A549 (cell line): ENCODE measurements at regions not wholly inside any gene's neighbourhood (a gene's known extent, or its start where the extent isn't known, plus 50 kb on each side); places are given as distances from the start of the nearest gene placed in this dataset.

Experiments used
- ATAC-seq, 2 experiments: fragments of 200-7000 bp in 1 of 2; fragments of >200 bp in 1 of 2; cut with Nextera tagmentation in 1 of 2; cut with Tn5 transposase in 1 of 2; 3 replicates each; pipeline versions ENCODE4 v1.8.0 to v1.9.1; 2018 to 2020; ENCODE audit warnings: mild to moderate bottlenecking in 1 of 2, moderate library complexity in 1 of 2
- CTCF ChIA-PET: fragments of 300-600 bp; sonication (Branson Sonifier 250); formaldehyde crosslinking; extraction: SDS; loops from one replicate; lab custom pipeline; 2021; ENCODE audit warnings: antibody characterized with exemption, inconsistent platforms; lab: Yijun Ruan, JAX
- POLR2A ChIA-PET: fragments of 350-600 bp; formaldehyde crosslinking; extraction: SDS; loops from one replicate; lab custom pipeline; 2021; ENCODE audit warnings: antibody characterized with exemption, inconsistent platforms; lab: Yijun Ruan, JAX
- DNase-seq, 2 experiments: peaks; one replicate each; pipeline versions ENCODE4 v3.0.0 to v3.0.0-alpha.2; 2011 to 2016; ENCODE audit warnings: low read depth in 1 of 2, low spot score in 1 of 2
- FAIRE-seq: peaks from 2 replicates; lab custom pipeline; 2011; peaks lifted over from hg19 to GRCh38; lab: Jason Lieb, UNC
- H3K27ac ChIP-seq, 2 experiments: fragments of >200 bp; sonication (Bioruptor Twin); formaldehyde crosslinking; 3 replicates each; pipeline ENCODE4 v1.5.1; 2016 to 2017
- H3K4me1 ChIP-seq: fragments of >200 bp; sonication (Bioruptor Twin); formaldehyde crosslinking; 3 replicates; pipeline ENCODE4 v1.6.1; 2016
- H3K4me2 ChIP-seq: fragments of >200 bp; sonication (Bioruptor Twin); formaldehyde crosslinking; 3 replicates; pipeline ENCODE4 v1.6.1; 2016
- H3K4me3 ChIP-seq: fragments of >200 bp; sonication (Bioruptor Twin); formaldehyde crosslinking; 3 replicates; pipeline ENCODE4 v1.5.1; 2016
- H3K9me3 ChIP-seq: fragments of >200 bp; sonication (Bioruptor Twin); formaldehyde crosslinking; 3 replicates; pipeline ENCODE4 v1.6.1; 2016
- CHD4 ChIP-seq: fragments of 200-600 bp; sonication (generic); IDR thresholded peaks from 2 replicates; pipeline ENCODE4 v1.6.1; 2016; ENCODE audit warnings: antibody characterized with exemption, mild to moderate bottlenecking, borderline replicate concordance
- EP300 ChIP-seq, 2 experiments: fragments of >200 bp; sonication (Bioruptor Twin); formaldehyde crosslinking; IDR thresholded peaks; 2 replicates in 1 of 2; 3 replicates in 1 of 2; pipeline ENCODE4 v1.6.1; 2016 to 2017
- ESRRA ChIP-seq: fragments of 150-350 bp; IDR thresholded peaks from 2 replicates; pipeline ENCODE4 v1.6.1; 2014; ENCODE audit warnings: mild to moderate bottlenecking, low read length, borderline replicate concordance
- HDAC2 ChIP-seq: fragments of 200-600 bp; sonication (generic); IDR thresholded peaks from 2 replicates; pipeline ENCODE4 v1.6.1; 2016
- HEYL ChIP-seq: fragments of 250-450 bp; sonication (Bioruptor Pico); IDR thresholded peaks from 2 replicates; pipeline ENCODE4 v1.8.0; 2021; ENCODE audit warnings: mild to moderate bottlenecking, moderate library complexity
- HOXB5 ChIP-seq: fragments of 250-450 bp; sonication (Bioruptor Pico); IDR thresholded peaks from 2 replicates; pipeline ENCODE4 v1.5.0; 2020; ENCODE audit warnings: mild to moderate bottlenecking, moderate library complexity
- KDM1A ChIP-seq: fragments of 200-600 bp; sonication (generic); IDR thresholded peaks from 2 replicates; pipeline ENCODE4 v1.6.1; 2016; ENCODE audit warnings: low read depth, mild to moderate bottlenecking
- KDM5A ChIP-seq: fragments of 200-600 bp; sonication (generic); IDR thresholded peaks from 2 replicates; pipeline ENCODE4 v1.6.1; 2016; ENCODE audit warnings: antibody characterized with exemption, mild to moderate bottlenecking
- MAFK ChIP-seq: fragments of 450-650 bp; IDR thresholded peaks from 2 replicates; pipeline ENCODE4 v1.6.1; 2014; ENCODE audit not compliant: partially characterized antibody
- NFE2L2 ChIP-seq: fragments of 150-350 bp; conservative IDR thresholded peaks from 2 replicates; pipeline ENCODE4 v1.6.1; 2014; ENCODE audit warnings: low read length
- NPAS2 ChIP-seq: fragments of 250-450 bp; sonication (Bioruptor Pico); IDR thresholded peaks from 2 replicates; pipeline ENCODE4 v1.8.0; 2022; ENCODE audit warnings: mild to moderate bottlenecking, moderate library complexity, borderline replicate concordance
- NR3C1 ChIP-seq: fragments of >200 bp; sonication (Bioruptor Twin); formaldehyde crosslinking; IDR thresholded peaks from 3 replicates; pipeline ENCODE4 v1.6.1; 2017
- POLR2A ChIP-seq: IDR thresholded peaks from 2 replicates; pipeline ENCODE4 v1.6.1; 2012; ENCODE audit warnings: mild to moderate bottlenecking, low read length
- POLR2AphosphoS2 ChIP-seq: conservative IDR thresholded peaks from 2 replicates; pipeline ENCODE4 v1.6.1; 2012; ENCODE audit warnings: low read length, improper control_type of control experiment, inconsistent platforms
- RCOR1 ChIP-seq: fragments of 150-350 bp; IDR thresholded peaks from 2 replicates; pipeline ENCODE4 v1.6.1; 2014; ENCODE audit warnings: antibody characterized with exemption, low read length, low read depth
- TP53 ChIP-seq: fragments of 250-450 bp; sonication (Bioruptor Pico); IDR thresholded peaks from 2 replicates; pipeline ENCODE4 v1.5.0; 2021; ENCODE audit warnings: mild to moderate bottlenecking, moderate library complexity
- ZC3H11A ChIP-seq: fragments of 450-650 bp; IDR thresholded peaks from 2 replicates; pipeline ENCODE4 v1.6.1; 2014; ENCODE audit warnings: antibody characterized with exemption, mild to moderate bottlenecking
- ZNF302 ChIP-seq: fragments of 250-450 bp; sonication (Bioruptor Pico); IDR thresholded peaks from 2 replicates; pipeline ENCODE4 v1.9.0; 2021; ENCODE audit warnings: inconsistent platforms, mild to moderate bottlenecking, moderate library complexity
- WGBS: methylation state at CpG from one replicate; pipeline ENCODE4 v1.1.6; 2017; ENCODE audit errors: missing lambda C conversion rate; 5-methylcytosine and 5-hydroxymethylcytosine counted together
- TF ChIP-seq, protein P1 (sequence below): IDR thresholded peaks from 2 replicates; pipeline ENCODE4 v1.6.1; 2012
- TF ChIP-seq, protein P2 (sequence below): fragments of 200-600 bp; sonication (generic); IDR thresholded peaks from 2 replicates; pipeline ENCODE4 v1.6.1; 2016; ENCODE audit warnings: antibody characterized with exemption, mild to moderate bottlenecking, moderate library complexity
- TF ChIP-seq, protein P3 (sequence below): fragments of >200 bp; sonication (Bioruptor Twin); formaldehyde crosslinking; IDR thresholded peaks from 3 replicates; pipeline ENCODE4 v1.5.1; 2016
- TF ChIP-seq, protein P4 (sequence below): fragments of 250-450 bp; sonication (Bioruptor Pico); IDR thresholded peaks from 2 replicates; pipeline ENCODE4 v1.5.0; 2020; ENCODE audit warnings: low read depth, mild to moderate bottlenecking, moderate library complexity
- TF ChIP-seq, protein P5 (sequence below): IDR thresholded peaks from 2 replicates; pipeline ENCODE4 v1.6.1; 2012; ENCODE audit warnings: low read depth, borderline replicate concordance

DNA sequence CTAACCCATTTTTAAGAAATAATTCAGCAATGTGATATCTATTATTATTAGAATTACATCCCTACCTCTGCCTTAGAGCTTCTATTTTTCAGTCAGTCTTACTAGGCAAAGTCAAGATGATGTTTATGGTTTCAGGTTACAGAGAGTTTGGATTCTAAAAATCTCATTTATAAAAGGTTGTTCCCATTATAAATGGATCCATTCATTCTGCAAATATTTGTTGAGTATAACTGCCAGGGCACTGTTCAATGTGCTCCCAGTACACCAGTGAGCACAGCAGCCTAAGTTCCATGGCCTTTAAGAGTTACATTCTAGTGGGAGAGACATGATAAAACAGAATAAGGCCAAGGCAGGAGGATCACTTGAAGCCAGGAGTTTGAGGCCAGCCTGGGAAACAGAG, 75.9 kb upstream of the EYA4 start:
- Histone ChIP-seq H3K4me2 (no peak overlapping the region), H3K9me3 (no peaks in the 10 kb centered on the region), H3K4me3 (no peak overlapping the region)
- ChIA-PET POLR2A (no interaction called here), CTCF (no interaction called here)
- no peak for DNase-seq
- TF ChIP-seq HEYL (CRISPR knock-in tag) (no peak), ESRRA (no peak), HOXB5 (CRISPR knock-in tag) (no peak)
- TF ChIP-seq, protein P1, sequence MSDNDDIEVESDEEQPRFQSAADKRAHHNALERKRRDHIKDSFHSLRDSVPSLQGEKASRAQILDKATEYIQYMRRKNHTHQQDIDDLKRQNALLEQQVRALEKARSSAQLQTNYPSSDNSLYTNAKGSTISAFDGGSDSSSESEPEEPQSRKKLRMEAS, result no peak
- TF ChIP-seq, all 56 proteins: peak for 0
- FAIRE-seq (no peak), ATAC-seq (no peak)
- no peak overlapping the region for H3K27ac ChIP-seq
- no peaks in the 10 kb centered on the region for H3K4me1 ChIP-seq

DNA sequence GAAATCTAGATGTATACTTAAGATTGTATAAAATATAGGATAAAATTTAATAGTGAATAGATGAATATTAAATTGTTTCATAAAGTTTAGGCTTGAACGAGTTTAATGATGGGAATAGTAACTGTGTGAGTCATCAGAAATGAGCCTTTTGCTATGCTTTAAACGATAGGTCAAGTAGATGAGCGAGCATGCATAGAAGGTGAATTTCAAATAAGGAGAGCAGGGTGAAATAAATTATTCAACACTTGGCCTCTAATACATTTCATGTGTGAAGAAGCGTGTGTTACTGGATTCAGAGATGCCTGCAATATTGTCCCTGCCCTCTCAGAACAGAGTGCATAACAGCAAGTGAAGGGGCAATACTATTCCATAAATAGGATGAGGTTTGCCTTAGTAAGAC, 74.4 kb upstream of the EYA4 start:
- Histone ChIP-seq H3K4me2 (no peak overlapping the region), H3K4me1 (no peaks in the 10 kb centered on the region), H3K9me3 (no peaks in the 10 kb centered on the region), H3K27ac (no peak overlapping the region), H3K4me3 (no peak overlapping the region)
- TF ChIP-seq MAFK (no peak), KDM1A (no peak), HDAC2 (no peak), ZNF302 (CRISPR knock-in tag) (no peak), NFE2L2 (no peak), POLR2AphosphoS2 (no peak), NPAS2 (CRISPR knock-in tag) (no peak), ZC3H11A (no peak), RCOR1 (no peak), KDM5A (no peak), TP53 (CRISPR knock-in tag) (no peak), NR3C1 (no peak), CHD4 (no peak)
- TF ChIP-seq, protein P2, sequence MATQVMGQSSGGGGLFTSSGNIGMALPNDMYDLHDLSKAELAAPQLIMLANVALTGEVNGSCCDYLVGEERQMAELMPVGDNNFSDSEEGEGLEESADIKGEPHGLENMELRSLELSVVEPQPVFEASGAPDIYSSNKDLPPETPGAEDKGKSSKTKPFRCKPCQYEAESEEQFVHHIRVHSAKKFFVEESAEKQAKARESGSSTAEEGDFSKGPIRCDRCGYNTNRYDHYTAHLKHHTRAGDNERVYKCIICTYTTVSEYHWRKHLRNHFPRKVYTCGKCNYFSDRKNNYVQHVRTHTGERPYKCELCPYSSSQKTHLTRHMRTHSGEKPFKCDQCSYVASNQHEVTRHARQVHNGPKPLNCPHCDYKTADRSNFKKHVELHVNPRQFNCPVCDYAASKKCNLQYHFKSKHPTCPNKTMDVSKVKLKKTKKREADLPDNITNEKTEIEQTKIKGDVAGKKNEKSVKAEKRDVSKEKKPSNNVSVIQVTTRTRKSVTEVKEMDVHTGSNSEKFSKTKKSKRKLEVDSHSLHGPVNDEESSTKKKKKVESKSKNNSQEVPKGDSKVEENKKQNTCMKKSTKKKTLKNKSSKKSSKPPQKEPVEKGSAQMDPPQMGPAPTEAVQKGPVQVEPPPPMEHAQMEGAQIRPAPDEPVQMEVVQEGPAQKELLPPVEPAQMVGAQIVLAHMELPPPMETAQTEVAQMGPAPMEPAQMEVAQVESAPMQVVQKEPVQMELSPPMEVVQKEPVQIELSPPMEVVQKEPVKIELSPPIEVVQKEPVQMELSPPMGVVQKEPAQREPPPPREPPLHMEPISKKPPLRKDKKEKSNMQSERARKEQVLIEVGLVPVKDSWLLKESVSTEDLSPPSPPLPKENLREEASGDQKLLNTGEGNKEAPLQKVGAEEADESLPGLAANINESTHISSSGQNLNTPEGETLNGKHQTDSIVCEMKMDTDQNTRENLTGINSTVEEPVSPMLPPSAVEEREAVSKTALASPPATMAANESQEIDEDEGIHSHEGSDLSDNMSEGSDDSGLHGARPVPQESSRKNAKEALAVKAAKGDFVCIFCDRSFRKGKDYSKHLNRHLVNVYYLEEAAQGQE, result no peak
- TF ChIP-seq, protein P3, sequence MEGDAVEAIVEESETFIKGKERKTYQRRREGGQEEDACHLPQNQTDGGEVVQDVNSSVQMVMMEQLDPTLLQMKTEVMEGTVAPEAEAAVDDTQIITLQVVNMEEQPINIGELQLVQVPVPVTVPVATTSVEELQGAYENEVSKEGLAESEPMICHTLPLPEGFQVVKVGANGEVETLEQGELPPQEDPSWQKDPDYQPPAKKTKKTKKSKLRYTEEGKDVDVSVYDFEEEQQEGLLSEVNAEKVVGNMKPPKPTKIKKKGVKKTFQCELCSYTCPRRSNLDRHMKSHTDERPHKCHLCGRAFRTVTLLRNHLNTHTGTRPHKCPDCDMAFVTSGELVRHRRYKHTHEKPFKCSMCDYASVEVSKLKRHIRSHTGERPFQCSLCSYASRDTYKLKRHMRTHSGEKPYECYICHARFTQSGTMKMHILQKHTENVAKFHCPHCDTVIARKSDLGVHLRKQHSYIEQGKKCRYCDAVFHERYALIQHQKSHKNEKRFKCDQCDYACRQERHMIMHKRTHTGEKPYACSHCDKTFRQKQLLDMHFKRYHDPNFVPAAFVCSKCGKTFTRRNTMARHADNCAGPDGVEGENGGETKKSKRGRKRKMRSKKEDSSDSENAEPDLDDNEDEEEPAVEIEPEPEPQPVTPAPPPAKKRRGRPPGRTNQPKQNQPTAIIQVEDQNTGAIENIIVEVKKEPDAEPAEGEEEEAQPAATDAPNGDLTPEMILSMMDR, result no peak
- ATAC-seq (no peak), FAIRE-seq (no peak), DNase-seq (no peak)
- POLR2A ChIA-PET, result no interaction called here
- WGBS, result 57% methylated on average over 4 of the region's 4 CpGs
- CTCF ChIA-PET, result interaction anchor here (0.6 kb wide), 1 partner anchor 334 kb away, joined by 3 read pairs; no protein-coding TSS in a partner anchor

DNA sequence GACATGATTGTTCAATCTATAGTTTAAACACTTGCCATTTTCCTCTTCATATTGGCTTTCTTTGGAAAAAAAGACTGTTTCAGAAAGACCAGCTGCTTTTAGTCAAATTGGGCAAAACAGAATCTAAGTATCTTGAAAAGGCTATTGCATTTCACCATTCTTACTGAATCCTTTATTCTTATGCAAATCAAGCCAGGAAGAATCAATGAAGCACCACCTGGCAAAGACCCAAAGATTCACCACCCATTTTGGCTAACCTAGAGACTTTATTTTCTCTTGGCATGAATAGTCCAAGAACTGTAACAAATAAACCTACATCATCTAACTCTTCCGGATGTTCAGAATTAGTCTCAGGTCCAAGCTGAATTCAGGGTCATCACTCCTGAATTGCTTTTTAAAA, 71.3 kb upstream of the EYA4 start:
- CTCF ChIA-PET, result interaction anchor here (1.9 kb wide), 1 partner anchor 15 kb away, joined by 7 read pairs; no protein-coding TSS in a partner anchor
- 86% methylated on average over 1 of the region's 1 CpG for WGBS

More for the DNA sequence above, 71.3 kb upstream of the EYA4 start:
- TF ChIP-seq, protein P4, sequence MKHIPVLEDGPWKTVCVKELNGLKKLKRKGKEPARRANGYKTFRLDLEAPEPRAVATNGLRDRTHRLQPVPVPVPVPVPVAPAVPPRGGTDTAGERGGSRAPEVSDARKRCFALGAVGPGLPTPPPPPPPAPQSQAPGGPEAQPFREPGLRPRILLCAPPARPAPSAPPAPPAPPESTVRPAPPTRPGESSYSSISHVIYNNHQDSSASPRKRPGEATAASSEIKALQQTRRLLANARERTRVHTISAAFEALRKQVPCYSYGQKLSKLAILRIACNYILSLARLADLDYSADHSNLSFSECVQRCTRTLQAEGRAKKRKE, result no peak
- no peak for TF ChIP-seq NPAS2 (CRISPR knock-in tag)
- TF ChIP-seq, protein P1, result no peak
- no peak for TF ChIP-seq KDM5A
- TF ChIP-seq POLR2A, result no peak
- no peak for TF ChIP-seq HEYL (CRISPR knock-in tag)
- no peak for TF ChIP-seq MAFK
- no peak for TF ChIP-seq EP300 (IDR thresholded peaks at IDR 0.05)
- no peak for TF ChIP-seq KDM1A
- TF ChIP-seq, protein P5, sequence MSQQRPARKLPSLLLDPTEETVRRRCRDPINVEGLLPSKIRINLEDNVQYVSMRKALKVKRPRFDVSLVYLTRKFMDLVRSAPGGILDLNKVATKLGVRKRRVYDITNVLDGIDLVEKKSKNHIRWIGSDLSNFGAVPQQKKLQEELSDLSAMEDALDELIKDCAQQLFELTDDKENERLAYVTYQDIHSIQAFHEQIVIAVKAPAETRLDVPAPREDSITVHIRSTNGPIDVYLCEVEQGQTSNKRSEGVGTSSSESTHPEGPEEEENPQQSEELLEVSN, result no peak
- TF ChIP-seq ESRRA, result no peak
- no peak for DNase-seq
- H3K4me2 ChIP-seq, result no peak overlapping the region
- H3K9me3 ChIP-seq, result no peaks in the 10 kb centered on the region
- H3K4me1 ChIP-seq, result no peaks in the 10 kb centered on the region
- no peak overlapping the region for H3K4me3 ChIP-seq
- no peak for ATAC-seq
- no peak for FAIRE-seq
- H3K27ac ChIP-seq, result no peak overlapping the region
- POLR2A ChIA-PET, result no interaction called here
